Heart right ventricle (tissue), 16 donors: ENCODE measurements at regions not wholly inside any gene's neighbourhood (a gene's known extent, or its start where the extent isn't known, plus 50 kb on each side); places are given as distances from the start of the nearest gene placed in this dataset.

Experiments used
- ATAC-seq, 8 donors: fragments of 200-7000 bp; cut with Tn5 transposase; one replicate each; pipeline ENCODE4 v1.9.1; 2020; ENCODE audit warnings: mild to moderate bottlenecking in 8 of 8, moderate library complexity in 8 of 8, moderate number of reproducible peaks in 1 of 8
- DNase-seq, 2 donors: peaks; one replicate each; pipeline ENCODE4 v3.0.0-alpha.2; 2020
- H3K27ac ChIP-seq, 10 donors: fragments of 200-600 bp; sonication (generic) in 2 of 10; one replicate each; pipeline versions ENCODE4 v1.5.0 to v1.8.0; 2020 to 2022; ENCODE audit warnings: mild to moderate bottlenecking in 3 of 10
- H3K27me3 ChIP-seq, 7 donors: fragments of 200-600 bp; one replicate each; pipeline ENCODE4 v1.8.0; 2021 to 2022; ENCODE audit warnings: mild to moderate bottlenecking in 2 of 7
- H3K36me3 ChIP-seq, 9 donors: fragments of 200-600 bp; sonication (generic) in 1 of 9; one replicate each; pipeline versions ENCODE4 v1.5.0 to v1.8.0; 2020 to 2022; ENCODE audit warnings: mild to moderate bottlenecking in 2 of 9
- H3K4me1 ChIP-seq, 9 donors: fragments of 200-600 bp; sonication (generic) in 1 of 9; one replicate each; pipeline versions ENCODE4 v1.5.0 to v1.8.0; 2020 to 2022; ENCODE audit warnings: mild to moderate bottlenecking in 4 of 9
- H3K4me3 ChIP-seq, 10 donors: fragments of 200-600 bp; sonication (generic) in 2 of 10; one replicate each; pipeline versions ENCODE4 v1.5.0 to v1.8.0; 2020 to 2022; ENCODE audit warnings: mild to moderate bottlenecking in 7 of 10, moderate library complexity in 2 of 10
- H3K9me3 ChIP-seq, 11 donors: fragments of 200-600 bp in 10 of 11; sonication (generic) in 2 of 11; one replicate each; pipeline versions ENCODE4 v1.5.0 to v1.8.0; 2013 to 2022; ENCODE audit warnings: mild to moderate bottlenecking in 2 of 11, control low read depth in 1 of 11, moderate library complexity in 1 of 11
- WGBS, 2 donors: extraction: QIAGEN DNeasy Blood & Tissue Kit; methylation state at CpG; one replicate each; pipeline ENCODE4 v1.1.7; 2013; ENCODE audit warnings: inconsistent platforms in 1 of 2; 5-methylcytosine and 5-hydroxymethylcytosine counted together
- intact Hi-C, 10 donors: fragments of 100-400 bp; cut with DNase I; formaldehyde crosslinking; loops; one replicate each; pipeline versions ENCODE4 v1.11.1 to v1.14.2; 2022
- TF ChIP-seq, protein P1 (sequence below), 9 donors: fragments of 200-600 bp; sonication (generic) in 2 of 9; IDR thresholded peaks; one replicate each; pipeline versions ENCODE4 v1.5.0 to v1.8.0; 2021 to 2022; ENCODE audit warnings: antibody characterized with exemption in 9 of 9, mild to moderate bottlenecking in 5 of 9, moderate library complexity in 1 of 9
- donor health status: Arrhythmogenic right ventricular cardiomyopathy.
- donor health status: ischemic (EF 13 %, LVEDD 7.1; RV severe dilation, severe dysfunction).
- donor health status: healthy with polysubstance abuse.
- donor health status: DM: no; HTN: yes; CAD: no.
- donor health status: DM: no; HTN: no; CAD: no.
- donor health status: ischemic (EF 25% LVEDD 6.9; RV normal size, moderate dysfunction).
- donor health status: ischemic (EF 25% LVEDD 5.7; RV mildly dilated, moderate dysfunction).
- donor health status: healthy.
- donor health status: DM: yes; HTN: yes; CAD: no.
- donor health status: Ischemic cardiomyopathy.
- donor health status: ischemic (EF 35%, LVEDD 5.7; RV mildly dilated, moderate dysfunction).
- donor health status: nonischemic (EF 11% LVEDD 7.7; RV severe dilation, severe dysfunction).
- donor health status: DM: yes; HTN: yes; CAD: no.
- donor health status: PGD.
- donor health status: ischemic (EF 29% LVEDD 5.4; RV normal size, mild dysfunction).
- donor health status: nonischemic (EF 23%, LVEDD 6.1; RV moderate dilation, normal function).

DNA sequence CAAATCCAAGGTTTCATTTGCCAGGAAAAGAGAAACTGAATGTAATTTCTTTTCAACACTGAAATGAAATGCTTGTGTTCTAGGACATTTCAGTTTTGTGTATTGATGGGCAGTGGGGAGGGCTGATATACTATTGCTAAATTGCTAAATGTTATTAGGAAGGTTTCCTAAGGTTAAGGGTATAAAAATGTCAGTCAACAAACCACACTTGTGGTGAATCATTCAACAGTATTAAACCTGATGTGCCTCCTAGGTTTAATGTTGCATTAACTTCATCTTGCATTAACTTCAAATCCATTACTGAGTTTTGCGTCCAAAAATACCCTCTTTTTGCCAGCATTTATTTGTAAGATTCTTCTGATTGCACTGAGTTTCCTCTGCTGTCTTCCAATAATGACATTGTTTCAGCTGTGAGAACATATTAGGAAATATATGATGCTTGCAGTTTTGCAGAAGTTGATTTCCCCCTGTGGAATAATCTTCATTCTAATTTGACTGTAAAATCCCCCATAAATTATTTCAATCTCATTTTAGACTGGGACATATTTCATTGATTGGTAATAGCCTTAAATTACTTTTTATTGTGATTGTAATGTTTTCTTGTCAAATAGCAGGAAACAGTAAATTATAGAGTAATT is 758.3 kb downstream of the GBE1 start:
- no peaks in the 10 kb centered on the region for H3K4me1 ChIP-seq
- H3K36me3 ChIP-seq = no peaks in the 10 kb centered on the region
- WGBS, 2 donors = 55 to 86% methylated on average over 1 of the region's 1 CpG
- DNase-seq = no peak
- no peaks in the 10 kb centered on the region for H3K9me3 ChIP-seq
- ATAC-seq = no peak
- intact Hi-C loops = no loop called here
- TF ChIP-seq, protein P1, sequence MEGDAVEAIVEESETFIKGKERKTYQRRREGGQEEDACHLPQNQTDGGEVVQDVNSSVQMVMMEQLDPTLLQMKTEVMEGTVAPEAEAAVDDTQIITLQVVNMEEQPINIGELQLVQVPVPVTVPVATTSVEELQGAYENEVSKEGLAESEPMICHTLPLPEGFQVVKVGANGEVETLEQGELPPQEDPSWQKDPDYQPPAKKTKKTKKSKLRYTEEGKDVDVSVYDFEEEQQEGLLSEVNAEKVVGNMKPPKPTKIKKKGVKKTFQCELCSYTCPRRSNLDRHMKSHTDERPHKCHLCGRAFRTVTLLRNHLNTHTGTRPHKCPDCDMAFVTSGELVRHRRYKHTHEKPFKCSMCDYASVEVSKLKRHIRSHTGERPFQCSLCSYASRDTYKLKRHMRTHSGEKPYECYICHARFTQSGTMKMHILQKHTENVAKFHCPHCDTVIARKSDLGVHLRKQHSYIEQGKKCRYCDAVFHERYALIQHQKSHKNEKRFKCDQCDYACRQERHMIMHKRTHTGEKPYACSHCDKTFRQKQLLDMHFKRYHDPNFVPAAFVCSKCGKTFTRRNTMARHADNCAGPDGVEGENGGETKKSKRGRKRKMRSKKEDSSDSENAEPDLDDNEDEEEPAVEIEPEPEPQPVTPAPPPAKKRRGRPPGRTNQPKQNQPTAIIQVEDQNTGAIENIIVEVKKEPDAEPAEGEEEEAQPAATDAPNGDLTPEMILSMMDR (IDR thresholded peaks at IDR 0.05) = no peak
- no peak overlapping the region for H3K4me3 ChIP-seq
- no peak overlapping the region for H3K27ac ChIP-seq
- no peaks in the 10 kb centered on the region for H3K27me3 ChIP-seq

DNA sequence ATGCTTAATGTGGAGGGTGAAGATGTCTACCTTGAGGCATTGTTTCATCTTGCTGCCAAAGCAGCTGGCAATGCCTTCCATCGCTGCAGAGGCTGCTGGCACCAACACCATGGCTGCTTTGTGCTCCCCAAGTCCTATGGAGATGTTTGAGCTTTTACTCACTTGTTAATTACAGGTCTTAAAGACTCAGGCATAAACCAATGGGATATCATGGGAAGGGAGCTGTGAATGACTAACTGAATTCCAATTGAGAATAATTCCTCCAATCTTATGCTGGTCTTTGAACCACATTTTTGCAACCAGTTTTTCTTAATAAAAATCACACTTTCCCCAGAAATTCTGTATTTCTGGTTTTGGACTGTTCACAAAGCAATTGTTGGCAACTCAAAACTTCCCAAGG is 762.0 kb downstream of the GBE1 start:
- Histone ChIP-seq H3K36me3 (no peaks in the 10 kb centered on the region), H3K4me1 (no peaks in the 10 kb centered on the region), H3K4me3 (no peak overlapping the region), H3K27me3 (no peaks in the 10 kb centered on the region), H3K9me3 (peaks cover 0 to 6% (median 0%) of the 10 kb centered on the region in 11 donors), H3K27ac (no peak overlapping the region)
- no peak for DNase-seq
- WGBS, 2 donors = 61 to 79% methylated on average over 1 of the region's 1 CpG
- TF ChIP-seq, protein P1 (IDR thresholded peaks at IDR 0.05) = no peak
- no peak for ATAC-seq
- intact Hi-C loops = no loop called here

DNA sequence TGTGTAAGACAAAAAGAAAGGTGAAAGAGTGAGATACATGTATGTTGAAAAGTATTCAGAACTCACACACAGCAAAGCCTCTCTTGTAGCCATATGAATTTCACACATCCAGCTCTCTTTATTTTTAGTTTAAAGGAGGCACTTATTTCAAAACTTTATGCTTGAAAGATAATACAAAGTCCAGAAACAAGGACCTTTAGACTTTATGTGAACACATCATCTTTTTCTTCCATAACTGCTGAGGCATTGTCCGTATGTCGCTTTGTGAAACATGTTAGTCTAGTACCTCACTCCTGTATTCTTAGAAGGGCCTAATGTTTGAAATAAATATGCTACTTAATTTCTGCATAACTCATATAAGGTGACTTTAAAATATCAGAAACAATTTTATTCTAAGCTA is 763.4 kb downstream of the GBE1 start:
- intact Hi-C loops = no loop called here
- TF ChIP-seq, protein P1 (IDR thresholded peaks at IDR 0.05) = no peak
- H3K27ac ChIP-seq = no peak overlapping the region
- WGBS, 2 donors = 93 to 98% methylated on average over 2 of the region's 2 CpGs
- no peaks in the 10 kb centered on the region for H3K36me3 ChIP-seq
- H3K27me3 ChIP-seq = no peaks in the 10 kb centered on the region
- DNase-seq (no peak), ATAC-seq (no peak)
- H3K4me3 ChIP-seq = no peak overlapping the region
- H3K4me1 ChIP-seq = no peaks in the 10 kb centered on the region
- peaks cover 0 to 11% (median 0%) of the 10 kb centered on the region in 11 donors for H3K9me3 ChIP-seq

DNA sequence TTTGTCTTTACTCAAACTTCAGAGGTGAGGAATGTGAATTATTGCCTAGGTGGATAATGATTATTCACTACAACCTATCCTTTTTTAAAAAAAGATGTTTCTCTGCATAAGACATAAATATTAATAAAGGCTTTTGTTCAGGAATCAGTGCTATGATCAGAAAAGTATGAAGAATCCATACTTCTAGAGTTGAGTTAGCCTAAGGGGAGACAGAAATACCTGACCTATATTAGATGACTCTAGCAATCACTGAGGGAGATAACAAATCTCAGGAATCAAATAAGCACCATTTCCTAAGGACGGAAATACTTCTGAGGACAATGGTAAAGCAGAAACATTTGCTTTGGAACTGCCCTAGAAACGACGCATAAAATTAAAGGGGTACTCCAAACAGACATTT is 763.8 kb downstream of the GBE1 start:
- 65 to 77% methylated on average over 3 of the region's 3 CpGs for WGBS, 2 donors
- intact Hi-C loops = no loop called here

More for the DNA sequence above, 763.8 kb downstream of the GBE1 start:
- Histone ChIP-seq H3K27ac (no peak overlapping the region), H3K4me3 (no peak overlapping the region), H3K27me3 (no peaks in the 10 kb centered on the region), H3K9me3 (peaks cover 0 to 13% (median 0%) of the 10 kb centered on the region in 11 donors), H3K4me1 (no peaks in the 10 kb centered on the region), H3K36me3 (no peaks in the 10 kb centered on the region)
- TF ChIP-seq, protein P1 (IDR thresholded peaks at IDR 0.05) = no peak
- ATAC-seq (no peak), DNase-seq (no peak)
